Hippocampal formation (tissue), 2 donors: ENCODE measurements at regions not wholly inside any gene's neighbourhood (a gene's known extent, or its start where the extent isn't known, plus 50 kb on each side); places are given as distances from the start of the nearest gene placed in this dataset.

Experiments
- DNase-seq, 2 donors: peaks; one replicate each; lab custom pipeline; 2025; lab: John Stamatoyannopoulos, UW

DNA sequence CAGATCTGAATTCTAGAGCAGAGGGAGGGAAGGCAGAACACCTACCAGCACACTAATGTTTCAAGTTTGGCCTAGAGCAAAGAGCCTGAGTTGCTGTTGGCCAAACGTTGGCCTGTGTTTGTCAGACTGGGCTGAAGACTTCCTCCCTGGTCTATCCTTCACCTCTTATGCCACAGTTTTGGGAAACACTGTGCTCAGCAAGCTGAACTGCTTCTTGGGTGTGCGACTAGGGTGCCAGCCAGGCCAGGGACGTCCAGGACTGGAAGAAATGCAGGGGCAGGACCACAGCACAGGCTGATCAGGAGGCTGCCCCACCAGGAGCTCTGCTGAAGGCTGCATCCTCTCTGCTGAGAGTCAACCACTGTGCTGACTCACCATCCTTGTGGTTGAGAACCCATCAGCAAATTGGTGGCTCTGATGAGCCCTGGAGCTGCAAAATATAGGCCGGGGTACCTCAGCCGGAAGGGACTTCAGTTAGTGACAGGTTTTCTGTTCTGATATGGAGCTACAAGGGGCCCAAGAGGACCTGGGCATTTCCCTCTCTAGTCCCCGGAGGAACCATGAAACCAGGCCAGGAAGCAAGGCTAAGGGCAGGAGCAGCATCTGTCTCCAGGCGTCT lies 131.6 kb upstream of the RASGRP1 start:
- DNase-seq, result no peak

- DNase-seq, result no peak
Observed at GRCh38 chr15:38696790-38697495, 132.3 kb upstream of the RASGRP1 start.

DNA sequence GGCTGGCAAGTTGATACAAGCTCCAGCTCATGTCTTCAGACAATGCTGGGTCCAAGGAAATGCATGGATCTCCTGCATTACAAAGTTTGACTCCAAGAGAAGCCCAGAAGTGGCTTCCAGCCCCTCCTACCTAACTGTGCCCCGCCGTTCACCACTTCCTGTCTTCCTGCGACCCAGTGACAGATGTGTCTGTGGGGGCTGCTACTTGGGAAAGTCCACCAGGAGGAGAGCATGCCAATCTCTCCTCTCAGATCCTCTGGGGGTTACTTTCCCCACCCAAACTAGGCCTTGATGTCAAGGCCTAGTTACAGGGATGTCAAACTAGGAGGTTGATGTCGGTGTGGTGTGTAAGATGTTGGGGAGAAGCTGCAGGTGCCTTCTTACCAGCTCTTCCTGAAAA lies 133.6 kb upstream of the RASGRP1 start:
- DNase-seq, result no peak

- DNase-seq, result peak in 1 of 2 donors; percentile 38
Observed at GRCh38 chr15:38699633-38700230, 135.1 kb upstream of the RASGRP1 start.

DNA sequence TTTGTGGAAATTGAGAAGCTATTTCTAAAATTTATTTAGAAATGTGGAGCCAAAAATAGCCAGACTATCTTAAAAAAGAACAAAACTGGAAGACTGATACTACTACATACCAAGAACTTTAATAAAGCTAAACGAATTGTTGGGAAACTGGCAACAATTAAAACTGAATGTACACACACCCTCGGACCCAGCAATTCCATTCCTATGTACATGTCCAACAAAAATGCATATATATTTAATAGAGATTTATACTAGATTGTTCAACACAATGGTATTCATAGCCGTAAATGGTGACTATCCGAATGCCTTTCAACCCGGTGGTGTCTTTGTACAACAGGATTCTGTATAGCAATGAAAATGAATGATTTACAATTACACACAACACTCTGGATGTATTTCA lies 136.5 kb upstream of the RASGRP1 start:
- DNase-seq, result no peak

DNA sequence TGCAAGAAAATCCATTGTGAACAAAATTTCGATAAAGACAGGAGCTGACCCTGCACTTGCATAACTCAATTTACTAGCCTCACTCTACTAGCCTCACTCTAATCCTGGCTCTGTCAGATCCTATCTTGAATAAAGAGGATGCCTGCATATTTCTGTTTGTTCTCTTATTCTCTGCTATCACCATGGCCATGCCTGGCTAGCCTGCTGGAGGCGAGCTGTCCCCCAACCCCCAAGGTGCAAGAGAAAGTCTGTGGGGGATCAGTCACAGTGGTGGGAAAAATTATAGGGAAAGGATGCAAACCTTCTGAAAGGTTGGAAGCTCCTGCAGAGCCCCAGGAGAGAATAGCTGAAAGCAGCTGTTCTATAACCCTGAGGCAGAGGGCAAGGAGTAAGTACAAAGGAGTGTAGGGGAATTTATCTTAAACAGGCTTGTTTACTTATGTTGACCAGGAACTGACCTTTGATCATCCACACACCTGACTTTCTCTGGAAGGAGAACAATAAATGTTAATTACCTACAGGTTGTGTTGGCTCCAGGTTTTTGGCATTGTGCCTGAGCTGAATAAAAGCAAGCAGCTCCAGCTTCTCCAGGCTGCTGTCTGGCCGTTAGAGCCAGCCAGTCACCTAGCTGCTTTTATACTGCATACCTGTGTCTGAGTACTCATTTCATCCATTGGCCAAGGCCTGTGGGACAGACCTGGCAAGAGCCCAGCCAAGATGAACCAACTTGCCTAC lies 137.7 kb upstream of the RASGRP1 start:
- no peak for DNase-seq

GRCh38 chr15:38705436-38706219 lies 141.0 kb upstream of the RASGRP1 start:
- DNase-seq, result no peak

- DNase-seq, result no peak
Observed at GRCh38 chr15:38706956-38707355, 142.3 kb upstream of the RASGRP1 start.

GRCh38 chr15:38707802-38708671 lies 143.4 kb upstream of the RASGRP1 start:
- peak in 1 of 2 donors; percentile 36 for DNase-seq

GRCh38 chr15:38708672-38709180 lies 144.1 kb upstream of the RASGRP1 start:
- DNase-seq, result no peak

DNA sequence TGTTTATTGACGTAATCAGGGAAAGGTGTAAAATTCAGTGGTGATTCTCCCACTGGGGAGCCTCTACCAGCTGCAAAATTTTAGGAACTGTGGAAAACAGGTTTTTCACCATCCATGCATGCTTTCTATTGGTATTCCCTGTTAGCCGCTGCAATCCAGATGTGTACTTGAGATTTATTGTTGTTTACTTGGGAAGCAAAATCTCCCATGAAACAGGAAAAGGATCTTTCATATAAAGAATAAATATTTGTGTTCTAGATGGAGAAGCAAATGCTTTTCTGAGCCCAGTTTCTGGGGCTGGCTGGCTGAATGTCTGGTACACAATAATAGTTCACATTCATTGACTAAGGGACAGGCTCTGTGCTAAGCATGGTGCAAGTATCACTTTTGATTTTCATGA lies 144.6 kb upstream of the RASGRP1 start:
- DNase-seq, result no peak

GRCh38 chr15:38714309-38715072 lies 149.9 kb upstream of the RASGRP1 start:
- no peak for DNase-seq

GRCh38 chr15:38720893-38721567 lies 156.4 kb upstream of the RASGRP1 start:
- DNase-seq, result no peak

DNA sequence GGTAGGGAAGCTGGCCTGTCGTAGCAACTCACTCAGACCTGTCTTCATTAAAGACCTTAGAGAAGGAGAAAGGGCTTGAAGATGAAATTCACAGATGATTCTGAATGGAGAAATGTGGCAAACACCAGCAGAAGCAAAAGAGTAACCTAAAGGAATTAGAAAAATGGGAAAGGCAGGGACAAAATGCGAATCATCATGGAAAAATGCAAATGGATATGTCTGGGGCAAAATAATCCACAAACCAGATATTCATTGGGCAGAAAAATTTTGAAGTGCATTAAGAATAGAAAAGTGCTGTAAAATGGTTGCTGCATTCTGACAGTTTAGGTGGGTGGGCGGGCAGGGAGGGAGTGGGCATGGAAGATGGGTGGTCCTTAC lies 156.9 kb upstream of the RASGRP1 start:
- DNase-seq, result no peak

DNA sequence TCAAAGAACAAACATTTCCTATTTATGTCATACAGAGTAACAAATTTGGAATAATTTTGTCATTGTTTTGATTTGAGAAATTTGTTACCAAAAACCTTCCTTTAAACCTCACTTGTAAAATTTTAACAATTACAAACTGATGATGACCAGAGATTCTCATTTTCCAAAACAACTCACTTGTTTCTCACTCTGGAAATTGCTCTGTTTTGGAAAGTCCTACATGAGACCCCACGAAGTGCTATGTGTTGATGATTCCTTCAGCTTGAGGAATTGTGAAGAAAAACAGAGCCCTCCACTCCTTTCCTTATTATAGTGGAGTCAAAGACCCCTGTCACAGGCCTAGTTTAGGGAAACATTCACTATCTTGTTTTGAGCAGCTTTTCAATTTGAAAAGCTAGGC lies 157.6 kb upstream of the RASGRP1 start:
- no peak for DNase-seq

DNA sequence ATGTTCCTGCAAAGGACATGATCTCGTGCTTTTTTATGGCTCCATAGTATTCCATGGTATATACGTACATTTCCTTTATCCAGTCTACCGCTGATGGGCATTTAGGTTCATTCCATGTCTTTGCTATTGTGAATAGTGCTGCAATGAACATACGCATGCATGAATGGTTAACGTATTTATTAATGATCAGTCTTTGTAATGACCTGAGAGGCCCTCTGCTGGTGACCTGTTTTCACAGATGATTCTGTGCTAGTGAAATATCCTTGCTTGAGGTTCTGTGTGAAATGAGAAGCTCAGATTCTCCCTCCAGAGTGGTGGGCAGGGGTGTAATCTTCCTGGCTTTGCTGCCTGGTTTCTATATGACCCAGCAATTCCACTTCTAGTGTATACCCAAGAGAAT lies 160.2 kb upstream of the RASGRP1 start:
- no peak for DNase-seq

- no peak for DNase-seq
Observed at GRCh38 chr15:38726187-38726586, 161.6 kb upstream of the RASGRP1 start.

- no peak for DNase-seq
Observed at GRCh38 chr15:38733331-38733730, 168.7 kb upstream of the RASGRP1 start.

DNA sequence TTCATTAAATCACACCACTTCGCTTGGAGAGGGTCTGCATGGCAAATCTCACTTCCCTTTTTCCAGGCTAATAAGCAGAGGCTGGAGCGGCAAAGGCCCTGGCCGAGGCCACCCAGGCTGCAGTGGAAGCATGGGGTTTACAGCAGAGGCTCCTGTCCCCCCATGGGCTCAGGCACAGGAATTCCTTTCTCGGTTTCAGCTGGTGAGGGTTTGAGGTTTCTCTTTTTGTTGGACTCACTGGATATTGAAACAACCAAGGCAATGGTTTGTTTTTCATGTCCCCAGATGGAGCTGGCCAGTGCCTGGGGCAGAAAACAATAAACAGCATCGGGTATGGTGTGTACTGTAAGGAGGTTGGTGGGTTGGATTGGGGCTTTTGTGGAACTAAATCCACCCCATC lies 175.6 kb upstream of the RASGRP1 start:
- no peak for DNase-seq
